Kidney epithelial cell (primary cell): ENCODE measurements at regions not wholly inside any gene's neighbourhood (a gene's known extent, or its start where the extent isn't known, plus 50 kb on each side); places are given as distances from the start of the nearest gene placed in this dataset.
A peak's percentile ranks its signal among the peaks of the same experiment; 100 is the strongest.

Experiments used
- DNase-seq: peaks from one replicate; pipeline ENCODE4 v3.0.0-alpha.2; 2010; ENCODE audit warnings: low read depth
- H3K27me3 ChIP-seq: 2 replicates; pipeline ENCODE4 v1.6.0; 2011; ENCODE audit warnings: low read length; ENCODE audit not compliant: control insufficient read depth, insufficient read depth
- H3K36me3 ChIP-seq: 2 replicates; pipeline ENCODE4 v1.5.1; 2011; ENCODE audit warnings: low read length; ENCODE audit not compliant: control insufficient read depth, insufficient read depth
- H3K4me3 ChIP-seq: 2 replicates; pipeline ENCODE4 v1.5.1; 2011; ENCODE audit warnings: low read depth, mild to moderate bottlenecking, control low read depth, low read length
- TF ChIP-seq, protein P1 (sequence below): IDR thresholded peaks from 2 replicates; pipeline ENCODE4 v1.5.1; 2011; ENCODE audit warnings: mild to moderate bottlenecking, moderate library complexity, low read length, control low read depth, inconsistent platforms; ENCODE audit not compliant: insufficient read depth, poor library complexity, severe bottlenecking

DNA sequence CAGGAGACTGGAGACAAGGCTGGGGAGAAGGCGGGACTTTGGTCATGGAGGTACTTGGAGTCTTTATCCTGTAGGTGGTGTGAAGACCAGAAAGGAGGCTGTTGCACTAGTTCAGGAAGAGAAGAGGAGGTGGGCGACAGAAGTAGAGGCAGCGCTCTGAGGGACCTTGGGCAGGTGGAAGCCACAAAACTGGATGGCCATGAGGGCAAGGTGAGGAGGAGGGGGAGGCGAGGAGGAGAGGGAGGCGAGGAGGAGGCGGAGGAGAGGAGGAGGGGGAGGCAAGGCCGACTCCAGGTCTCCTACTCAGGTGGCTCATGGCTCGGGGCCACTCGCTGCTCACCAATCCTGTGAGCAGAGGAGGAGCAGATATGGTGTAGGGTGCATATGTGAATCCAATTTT, 125.6 kb downstream of the RPLP1 start:
- TF ChIP-seq, protein P1, sequence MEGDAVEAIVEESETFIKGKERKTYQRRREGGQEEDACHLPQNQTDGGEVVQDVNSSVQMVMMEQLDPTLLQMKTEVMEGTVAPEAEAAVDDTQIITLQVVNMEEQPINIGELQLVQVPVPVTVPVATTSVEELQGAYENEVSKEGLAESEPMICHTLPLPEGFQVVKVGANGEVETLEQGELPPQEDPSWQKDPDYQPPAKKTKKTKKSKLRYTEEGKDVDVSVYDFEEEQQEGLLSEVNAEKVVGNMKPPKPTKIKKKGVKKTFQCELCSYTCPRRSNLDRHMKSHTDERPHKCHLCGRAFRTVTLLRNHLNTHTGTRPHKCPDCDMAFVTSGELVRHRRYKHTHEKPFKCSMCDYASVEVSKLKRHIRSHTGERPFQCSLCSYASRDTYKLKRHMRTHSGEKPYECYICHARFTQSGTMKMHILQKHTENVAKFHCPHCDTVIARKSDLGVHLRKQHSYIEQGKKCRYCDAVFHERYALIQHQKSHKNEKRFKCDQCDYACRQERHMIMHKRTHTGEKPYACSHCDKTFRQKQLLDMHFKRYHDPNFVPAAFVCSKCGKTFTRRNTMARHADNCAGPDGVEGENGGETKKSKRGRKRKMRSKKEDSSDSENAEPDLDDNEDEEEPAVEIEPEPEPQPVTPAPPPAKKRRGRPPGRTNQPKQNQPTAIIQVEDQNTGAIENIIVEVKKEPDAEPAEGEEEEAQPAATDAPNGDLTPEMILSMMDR: no peak
- H3K27me3 ChIP-seq: no peaks in the 10 kb centered on the region
- no peak for DNase-seq
- H3K4me3 ChIP-seq: no peak overlapping the region
- no peaks in the 10 kb centered on the region for H3K36me3 ChIP-seq

DNA sequence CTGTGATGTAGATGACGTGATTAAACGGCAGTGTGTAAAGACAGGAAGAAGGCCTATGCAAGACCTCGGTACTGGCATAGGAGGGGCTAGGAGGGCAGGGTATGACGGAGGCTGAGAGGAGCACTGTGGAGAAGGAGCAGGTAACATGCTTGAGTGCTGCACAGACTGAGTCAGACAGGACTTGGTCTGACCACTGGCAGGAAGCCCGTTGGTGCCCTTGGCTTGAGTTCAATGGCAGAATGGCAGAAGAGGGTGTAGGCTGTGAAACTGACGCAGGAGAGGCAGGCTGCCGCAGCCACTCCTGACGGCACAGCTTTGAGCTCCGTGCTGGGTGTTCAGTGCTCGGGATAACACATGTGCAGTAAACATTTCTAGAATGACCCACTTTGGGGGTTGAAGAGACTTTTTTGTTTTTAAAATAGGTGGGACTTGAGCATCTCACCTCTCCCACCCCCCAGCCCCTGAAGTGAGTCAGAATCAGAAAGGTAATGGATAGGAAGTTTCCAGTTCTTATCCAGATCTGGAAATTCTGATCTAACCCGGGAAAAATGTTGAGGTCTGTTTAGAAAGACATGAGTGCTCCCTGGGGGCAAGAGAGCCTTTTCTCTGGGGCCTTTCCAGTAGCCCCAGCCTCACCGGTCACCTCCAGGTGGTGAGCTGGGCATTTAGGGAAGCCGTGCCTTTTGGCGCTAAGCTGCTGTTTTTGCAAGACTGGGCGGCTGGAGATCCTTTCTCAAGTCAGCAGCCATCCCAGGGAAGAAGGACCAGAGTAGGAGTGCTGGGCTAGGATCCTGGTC, 126.4 kb downstream of the RPLP1 start:
- TF ChIP-seq, protein P1: peak; percentile 5
- peak; percentile 58 for DNase-seq
- H3K27me3 ChIP-seq: no peaks in the 10 kb centered on the region
- no peaks in the 10 kb centered on the region for H3K36me3 ChIP-seq
- no peak overlapping the region for H3K4me3 ChIP-seq

DNA sequence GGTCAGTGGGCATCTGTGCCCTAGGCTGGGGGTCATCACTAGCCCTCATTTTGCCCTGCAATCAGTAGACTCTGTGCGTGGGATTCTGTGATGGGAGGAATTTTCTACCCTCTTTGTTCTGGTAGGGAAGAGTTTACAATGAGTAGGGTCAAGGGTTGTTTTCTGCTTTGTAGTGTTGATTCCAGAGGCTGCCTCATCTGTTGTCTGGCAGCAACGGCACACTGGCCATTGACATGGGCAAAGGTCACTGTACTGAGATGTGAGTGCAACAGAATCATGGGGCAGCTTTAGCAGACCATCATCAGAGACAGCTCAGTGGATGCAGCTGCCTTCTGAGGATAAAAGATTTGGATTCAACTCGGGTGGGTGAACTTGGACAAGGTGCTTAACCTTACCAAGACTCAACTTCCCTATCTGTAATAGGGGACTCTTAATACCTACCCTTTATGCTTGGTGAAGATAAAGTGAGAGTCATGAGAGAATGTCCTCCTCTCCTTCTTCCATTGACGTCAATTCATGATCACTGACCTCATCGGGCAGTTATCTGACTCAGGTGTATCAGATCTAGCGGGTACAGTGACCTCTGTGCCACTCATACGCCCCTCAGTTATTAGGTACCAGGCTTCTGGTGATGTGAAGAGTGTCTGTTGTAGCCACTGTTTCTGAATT, 127.5 kb downstream of the RPLP1 start:
- Histone ChIP-seq H3K36me3 (no peaks in the 10 kb centered on the region), H3K27me3 (no peaks in the 10 kb centered on the region), H3K4me3 (no peak overlapping the region)
- TF ChIP-seq, protein P1: no peak
- no peak for DNase-seq

DNA sequence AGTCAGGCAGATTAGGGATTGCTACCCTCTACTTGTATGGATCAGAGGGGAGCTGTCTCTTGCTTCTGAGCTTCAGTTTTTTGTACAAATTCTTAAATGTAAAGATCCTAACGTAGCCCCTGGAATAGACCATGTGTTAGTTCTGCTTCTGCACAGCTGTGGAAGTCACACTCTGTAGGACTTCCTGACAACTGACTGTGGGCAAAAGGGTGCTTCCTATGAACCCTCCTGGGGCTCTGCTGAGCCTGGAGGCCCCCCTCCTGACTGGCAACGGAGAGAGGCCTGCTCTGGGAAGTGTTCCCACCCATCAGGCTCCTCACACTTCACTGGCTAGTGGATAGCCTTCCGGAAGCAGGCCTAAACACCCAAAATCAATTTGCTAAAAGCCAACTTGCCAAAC, 131.0 kb downstream of the RPLP1 start:
- Histone ChIP-seq H3K4me3 (no peak overlapping the region), H3K27me3 (no peaks in the 10 kb centered on the region), H3K36me3 (no peaks in the 10 kb centered on the region)
- DNase-seq: no peak
- TF ChIP-seq, protein P1: no peak

DNA sequence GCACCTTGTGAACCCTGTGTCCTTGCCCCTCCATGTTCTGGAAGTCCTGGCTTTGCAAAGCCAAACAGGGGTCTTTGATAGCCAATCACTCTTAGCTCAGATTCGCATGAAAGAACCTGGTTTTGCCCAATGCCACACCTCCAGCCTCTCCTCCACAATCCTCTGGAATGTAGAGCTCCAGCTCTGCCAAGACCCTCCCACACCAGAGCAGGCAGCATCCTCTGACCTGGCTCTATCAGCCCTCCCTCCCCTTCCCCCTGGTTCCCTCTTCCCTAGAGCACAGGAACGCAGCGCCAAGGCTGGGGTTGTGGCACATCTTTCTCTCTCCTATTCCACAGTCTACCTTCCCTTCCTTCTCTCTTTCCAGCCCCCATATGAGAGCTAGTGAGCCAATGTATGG, 133.3 kb downstream of the RPLP1 start:
- DNase-seq: no peak
- H3K4me3 ChIP-seq: no peak overlapping the region
- no peaks in the 10 kb centered on the region for H3K27me3 ChIP-seq
- TF ChIP-seq, protein P1: no peak
- no peaks in the 10 kb centered on the region for H3K36me3 ChIP-seq
